ENCODE measurements at regions not wholly inside any gene's neighbourhood (a gene's known extent, or its start where the extent isn't known, plus 50 kb on each side); places are given as distances from the start of the nearest gene placed in this dataset.

- Histone ChIP-seq H3K4me2 (ENCODE audit: low read length) (no peak overlapping the region), H3K27ac (ENCODE audit: low read depth, low read length, poor library complexity, severe bottlenecking) (no peak overlapping the region), H2AFZ (ENCODE audit: low read length) (no peak overlapping the region), H3K36me3 (ENCODE audit: insufficient read depth, low read length) (no peaks in the 10 kb centered on the region), H3K9me3 (ENCODE audit: low read length) (no peaks in the 10 kb centered on the region), H3K9me2 (ENCODE audit: low read depth, low read length) (no peaks in the 10 kb centered on the region), H4K20me1 (ENCODE audit: insufficient read depth, low read length) (no peaks in the 10 kb centered on the region), H3K9ac (ENCODE audit: low read length) (no peak overlapping the region), H3K79me2 (ENCODE audit: insufficient read depth, low read length) (no peaks in the 10 kb centered on the region), H3F3A (ENCODE audit: insufficient read depth, low read length) (no peaks in the 10 kb centered on the region), H3K27me3 (ENCODE audit: insufficient read depth, low read length) (no peaks in the 10 kb centered on the region), H3K4me3 (ENCODE audit: low read depth, low read length, poor library complexity, severe bottlenecking) (no peak overlapping the region), H3K4me1 (ENCODE audit: insufficient read depth, low read length, severe bottlenecking) (no peaks in the 10 kb centered on the region)
- TF ChIP-seq EZH2 (IDR thresholded peaks at IDR 0.05; ENCODE audit: borderline replicate concordance, low read length) (no peak), CTCF (IDR thresholded peaks at IDR 0.05; ENCODE audit: low read length) (no peak)
Observed at GRCh38 chr6:143611580-143611979, 66.2 kb upstream of the PHACTR2 start.

- H3K9me2 ChIP-seq (ENCODE audit: low read depth, low read length), result no peaks in the 10 kb centered on the region
- H4K20me1 ChIP-seq (ENCODE audit: insufficient read depth, low read length), result no peaks in the 10 kb centered on the region
- H3K79me2 ChIP-seq (ENCODE audit: insufficient read depth, low read length), result no peaks in the 10 kb centered on the region
- no peak overlapping the region for H3K9ac ChIP-seq (ENCODE audit: low read length)
- no peaks in the 10 kb centered on the region for H3K36me3 ChIP-seq (ENCODE audit: insufficient read depth, low read length)
- H3K4me2 ChIP-seq (ENCODE audit: low read length), result no peak overlapping the region
- no peaks in the 10 kb centered on the region for H3K27me3 ChIP-seq (ENCODE audit: insufficient read depth, low read length)
- TF ChIP-seq EZH2 (IDR thresholded peaks at IDR 0.05; ENCODE audit: borderline replicate concordance, low read length) (no peak), CTCF (IDR thresholded peaks at IDR 0.05; ENCODE audit: low read length) (no peak)
- no peaks in the 10 kb centered on the region for H3F3A ChIP-seq (ENCODE audit: insufficient read depth, low read length)
- H3K27ac ChIP-seq (ENCODE audit: low read depth, low read length, poor library complexity, severe bottlenecking), result no peak overlapping the region
- no peak overlapping the region for H2AFZ ChIP-seq (ENCODE audit: low read length)
- no peaks in the 10 kb centered on the region for H3K4me1 ChIP-seq (ENCODE audit: insufficient read depth, low read length, severe bottlenecking)
- H3K9me3 ChIP-seq (ENCODE audit: low read length), result no peaks in the 10 kb centered on the region
- H3K4me3 ChIP-seq (ENCODE audit: low read depth, low read length, poor library complexity, severe bottlenecking), result no peak overlapping the region
Observed at GRCh38 chr6:143609972-143610371, 67.8 kb upstream of the PHACTR2 start.

GRCh38 chr6:143609501-143609900 lies 68.3 kb upstream of the PHACTR2 start:
- no peak overlapping the region for H3K4me2 ChIP-seq (ENCODE audit: low read length)
- H4K20me1 ChIP-seq (ENCODE audit: insufficient read depth, low read length), result no peaks in the 10 kb centered on the region
- no peaks in the 10 kb centered on the region for H3K79me2 ChIP-seq (ENCODE audit: insufficient read depth, low read length)
- no peak overlapping the region for H2AFZ ChIP-seq (ENCODE audit: low read length)
- H3K4me3 ChIP-seq (ENCODE audit: low read depth, low read length, poor library complexity, severe bottlenecking), result no peak overlapping the region
- no peaks in the 10 kb centered on the region for H3K4me1 ChIP-seq (ENCODE audit: insufficient read depth, low read length, severe bottlenecking)
- TF ChIP-seq CTCF (IDR thresholded peaks at IDR 0.05; ENCODE audit: low read length), result no peak
- no peak for TF ChIP-seq EZH2 (IDR thresholded peaks at IDR 0.05; ENCODE audit: borderline replicate concordance, low read length)
- H3K27me3 ChIP-seq (ENCODE audit: insufficient read depth, low read length), result no peaks in the 10 kb centered on the region
- H3K36me3 ChIP-seq (ENCODE audit: insufficient read depth, low read length), result no peaks in the 10 kb centered on the region
- H3K27ac ChIP-seq (ENCODE audit: low read depth, low read length, poor library complexity, severe bottlenecking), result no peak overlapping the region
- no peaks in the 10 kb centered on the region for H3F3A ChIP-seq (ENCODE audit: insufficient read depth, low read length)
- H3K9me3 ChIP-seq (ENCODE audit: low read length), result no peaks in the 10 kb centered on the region
- H3K9ac ChIP-seq (ENCODE audit: low read length), result no peak overlapping the region
- H3K9me2 ChIP-seq (ENCODE audit: low read depth, low read length), result no peaks in the 10 kb centered on the region
